Smooth muscle cell (in vitro differentiated cells): ENCODE measurements at regions not wholly inside any gene's neighbourhood (a gene's known extent, or its start where the extent isn't known, plus 50 kb on each side); places are given as distances from the start of the nearest gene placed in this dataset.

ENCODE experiments used
- DNase-seq: peaks from one replicate; lab custom pipeline; 2025; ENCODE audit not compliant: unreplicated experiment; lab: John Stamatoyannopoulos, UW
- H2AFZ ChIP-seq: fragments of 200-600 bp; sonication (generic); 2 replicates; pipeline ENCODE4 v1.6.0; 2016; ENCODE audit warnings: antibody characterized with exemption, low read depth, mild to moderate bottlenecking
- H3F3A ChIP-seq: fragments of 200-600 bp; sonication (generic); 2 replicates; pipeline ENCODE4 v1.6.0; 2017; ENCODE audit warnings: antibody characterized with exemption, low read depth
- H3K27ac ChIP-seq: fragments of 200-600 bp; sonication (generic); 2 replicates; pipeline ENCODE4 v1.5.1; 2016; ENCODE audit warnings: low read depth, mild to moderate bottlenecking
- H3K27me3 ChIP-seq: fragments of 200-600 bp; sonication (generic); 2 replicates; pipeline ENCODE4 v1.6.1; 2016; ENCODE audit warnings: low read depth, mild to moderate bottlenecking
- H3K36me3 ChIP-seq: fragments of 200-600 bp; sonication (generic); 2 replicates; pipeline ENCODE4 v1.5.1; 2016; ENCODE audit warnings: low read depth
- H3K4me1 ChIP-seq: fragments of 200-600 bp; sonication (generic); 2 replicates; pipeline ENCODE4 v1.5.1; 2016; ENCODE audit warnings: low read depth
- H3K4me2 ChIP-seq: fragments of 200-600 bp; sonication (generic); 2 replicates; pipeline ENCODE4 v1.6.0; 2016; ENCODE audit warnings: mild to moderate bottlenecking
- H3K4me3 ChIP-seq: fragments of 200-600 bp; sonication (generic); 2 replicates; pipeline ENCODE4 v1.5.1; 2016; ENCODE audit warnings: mild to moderate bottlenecking
- H3K79me2 ChIP-seq: fragments of 200-600 bp; sonication (generic); 2 replicates; pipeline ENCODE4 v1.6.0; 2016; ENCODE audit warnings: low read depth, mild to moderate bottlenecking
- H3K9ac ChIP-seq: fragments of 200-600 bp; sonication (generic); 2 replicates; pipeline ENCODE4 v1.6.0; 2016; ENCODE audit warnings: low read depth
- H3K9me3 ChIP-seq: fragments of 200-600 bp; sonication (generic); replicated peaks from 2 replicates; pipeline ENCODE4 v1.5.1; 2016; ENCODE audit warnings: low read depth
- H4K20me1 ChIP-seq: fragments of 200-600 bp; sonication (generic); 2 replicates; pipeline ENCODE4 v1.6.0; 2016; ENCODE audit warnings: low read depth
- CTCF ChIP-seq: fragments of 200-600 bp; sonication (generic); IDR thresholded peaks from 2 replicates; pipeline ENCODE4 v1.5.1; 2017; ENCODE audit warnings: borderline replicate concordance, mild to moderate bottlenecking, antibody characterized with exemption; ENCODE audit not compliant: insufficient read depth, poor library complexity, severe bottlenecking
- WGBS: methylation state at CpG from one replicate; pipeline ENCODE4 v1.1.7; 2016; ENCODE audit warnings: low lambda C conversion rate; 5-methylcytosine and 5-hydroxymethylcytosine counted together

- H3F3A ChIP-seq, result no peaks in the 10 kb centered on the region
- no peaks in the 10 kb centered on the region for H3K79me2 ChIP-seq
- no peaks in the 10 kb centered on the region for H3K27me3 ChIP-seq
- H3K4me1 ChIP-seq, result no peaks in the 10 kb centered on the region
- H3K4me2 ChIP-seq, result no peak overlapping the region
- no peak for DNase-seq
- no peak overlapping the region for H3K27ac ChIP-seq
- H3K36me3 ChIP-seq, result no peaks in the 10 kb centered on the region
- no peak overlapping the region for H3K4me3 ChIP-seq
- 94% methylated on average over 24 of the region's 24 CpGs for WGBS
- no peaks in the 10 kb centered on the region for H3K9me3 ChIP-seq
- no peak overlapping the region for H3K9ac ChIP-seq
- TF ChIP-seq CTCF, result no peak
- no peaks in the 10 kb centered on the region for H4K20me1 ChIP-seq
- H2AFZ ChIP-seq, result no peak overlapping the region
Measured at GRCh38 chr4:96126227-96126626, 286.3 kb downstream of the PDHA2 start.

GRCh38 chr4:96131186-96131585 is 291.3 kb downstream of the PDHA2 start:
- Histone ChIP-seq H4K20me1 (no peaks in the 10 kb centered on the region), H3K36me3 (no peaks in the 10 kb centered on the region), H3K27me3 (no peaks in the 10 kb centered on the region), H3K4me3 (no peak overlapping the region), H3K4me2 (no peak overlapping the region), H3K4me1 (no peaks in the 10 kb centered on the region), H3K79me2 (no peaks in the 10 kb centered on the region), H3F3A (no peaks in the 10 kb centered on the region), H3K9ac (no peak overlapping the region), H2AFZ (no peak overlapping the region), H3K9me3 (no peaks in the 10 kb centered on the region), H3K27ac (no peak overlapping the region)
- DNase-seq, result no peak
- no peak for TF ChIP-seq CTCF
- WGBS, result 74% methylated on average over 1 of the region's 1 CpG

GRCh38 chr4:96134806-96135205 is 294.9 kb downstream of the PDHA2 start:
- Histone ChIP-seq H3K9ac (no peak overlapping the region), H3K79me2 (no peaks in the 10 kb centered on the region), H3K36me3 (no peaks in the 10 kb centered on the region), H3F3A (no peaks in the 10 kb centered on the region), H3K9me3 (no peaks in the 10 kb centered on the region), H3K4me1 (no peaks in the 10 kb centered on the region), H3K27ac (no peak overlapping the region), H4K20me1 (no peaks in the 10 kb centered on the region), H3K4me2 (no peak overlapping the region), H3K27me3 (no peaks in the 10 kb centered on the region), H2AFZ (no peak overlapping the region), H3K4me3 (no peak overlapping the region)
- DNase-seq, result no peak
- no peak for TF ChIP-seq CTCF
- 94% methylated on average over 2 of the region's 2 CpGs for WGBS

GRCh38 chr4:96136056-96136455 is 296.2 kb downstream of the PDHA2 start:
- no peak overlapping the region for H3K9ac ChIP-seq
- H3K36me3 ChIP-seq, result no peaks in the 10 kb centered on the region
- no peak for DNase-seq
- H3F3A ChIP-seq, result no peaks in the 10 kb centered on the region
- H4K20me1 ChIP-seq, result no peaks in the 10 kb centered on the region
- no peaks in the 10 kb centered on the region for H3K9me3 ChIP-seq
- H3K27ac ChIP-seq, result no peak overlapping the region
- no peak overlapping the region for H3K4me2 ChIP-seq
- no peaks in the 10 kb centered on the region for H3K4me1 ChIP-seq
- no peaks in the 10 kb centered on the region for H3K79me2 ChIP-seq
- H3K4me3 ChIP-seq, result no peak overlapping the region
- no peak for TF ChIP-seq CTCF
- H3K27me3 ChIP-seq, result no peaks in the 10 kb centered on the region
- H2AFZ ChIP-seq, result no peak overlapping the region
- 58% methylated on average over 2 of the region's 2 CpGs for WGBS
